Type B pancreatic cell (in vitro differentiated cells): ENCODE measurements at regions not wholly inside any gene's neighbourhood (a gene's known extent, or its start where the extent isn't known, plus 50 kb on each side); places are given as distances from the start of the nearest gene placed in this dataset.

ENCODE experiments used
- DNase-seq: peaks from one replicate; pipeline ENCODE4 v3.0.0; 2021; ENCODE audit warnings: mixed read lengths; ENCODE audit not compliant: unreplicated experiment; ENCODE audit errors: extremely low spot score
- H3K27ac Mint-ChIP-seq: 2 replicates; pipeline ENCODE4 v1.8.0; 2021; ENCODE audit warnings: mild to moderate bottlenecking, mixed read lengths
- H3K27me3 Mint-ChIP-seq: 2 replicates; pipeline ENCODE4 v1.8.0; 2021; ENCODE audit warnings: mixed read lengths
- H3K36me3 Mint-ChIP-seq: 2 replicates; pipeline ENCODE4 v1.8.0; 2021; ENCODE audit warnings: mixed read lengths
- H3K4me1 Mint-ChIP-seq: one replicate; pipeline ENCODE4 v1.8.0; 2021; ENCODE audit warnings: mixed read lengths; ENCODE audit not compliant: unreplicated experiment
- H3K4me3 Mint-ChIP-seq: 2 replicates; pipeline ENCODE4 v1.8.0; 2021; ENCODE audit warnings: mild to moderate bottlenecking, mixed read lengths
- H3K9me3 Mint-ChIP-seq: 2 replicates; pipeline ENCODE4 v1.8.0; 2021; ENCODE audit warnings: mixed read lengths
- CTCF ChIP-seq: fragments of 200-600 bp; sonication (generic); conservative IDR thresholded peaks from 2 replicates; pipeline ENCODE4 v1.5.0; 2021; ENCODE audit warnings: antibody characterized with exemption, mild to moderate bottlenecking

- Mint-ChIP-seq H3K4me3 (no peak overlapping the region), H3K27ac (no peak overlapping the region), H3K27me3 (peaks cover 7% of the 10 kb centered on the region), H3K4me1 (no peaks in the 10 kb centered on the region), H3K9me3 (no peaks in the 10 kb centered on the region), H3K36me3 (no peaks in the 10 kb centered on the region)
- no peak for DNase-seq
- TF ChIP-seq CTCF = no peak
Measured at GRCh38 chr12:105667973-105668743, 337.7 kb downstream of the C12orf75 start.

- no peak for TF ChIP-seq CTCF
- Mint-ChIP-seq H3K27me3 (peaks cover 3% of the 10 kb centered on the region), H3K4me3 (no peak overlapping the region), H3K27ac (no peak overlapping the region), H3K9me3 (no peaks in the 10 kb centered on the region), H3K36me3 (no peaks in the 10 kb centered on the region), H3K4me1 (no peaks in the 10 kb centered on the region)
- DNase-seq = no peak
Measured at GRCh38 chr12:105670672-105671071, 340.2 kb downstream of the C12orf75 start.

DNA sequence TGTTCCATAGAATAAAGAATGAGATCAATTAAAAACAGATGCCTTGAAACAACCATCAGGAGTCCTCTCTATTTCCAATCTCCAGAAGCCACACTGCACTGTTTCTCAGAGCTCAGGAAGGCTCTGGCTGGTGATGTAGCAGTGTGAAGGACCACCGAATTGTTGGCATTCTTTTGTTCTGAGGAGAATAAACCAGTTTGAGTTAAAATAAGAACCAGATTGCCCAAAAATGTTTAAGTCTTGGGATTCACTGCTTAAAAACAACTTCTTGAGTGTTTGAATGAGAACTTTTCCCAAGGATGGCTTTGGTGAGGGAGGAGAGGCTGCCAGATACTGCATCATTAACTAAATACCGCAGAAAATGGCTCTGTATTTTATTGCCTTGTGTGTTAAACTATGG, 341.2 kb downstream of the C12orf75 start:
- H3K27ac Mint-ChIP-seq = no peak overlapping the region
- no peak for TF ChIP-seq CTCF
- H3K4me1 Mint-ChIP-seq = peaks cover 3% of the 10 kb centered on the region
- H3K36me3 Mint-ChIP-seq = no peaks in the 10 kb centered on the region
- H3K4me3 Mint-ChIP-seq = no peak overlapping the region
- DNase-seq = no peak
- H3K27me3 Mint-ChIP-seq = peaks cover 3% of the 10 kb centered on the region
- no peaks in the 10 kb centered on the region for H3K9me3 Mint-ChIP-seq

DNA sequence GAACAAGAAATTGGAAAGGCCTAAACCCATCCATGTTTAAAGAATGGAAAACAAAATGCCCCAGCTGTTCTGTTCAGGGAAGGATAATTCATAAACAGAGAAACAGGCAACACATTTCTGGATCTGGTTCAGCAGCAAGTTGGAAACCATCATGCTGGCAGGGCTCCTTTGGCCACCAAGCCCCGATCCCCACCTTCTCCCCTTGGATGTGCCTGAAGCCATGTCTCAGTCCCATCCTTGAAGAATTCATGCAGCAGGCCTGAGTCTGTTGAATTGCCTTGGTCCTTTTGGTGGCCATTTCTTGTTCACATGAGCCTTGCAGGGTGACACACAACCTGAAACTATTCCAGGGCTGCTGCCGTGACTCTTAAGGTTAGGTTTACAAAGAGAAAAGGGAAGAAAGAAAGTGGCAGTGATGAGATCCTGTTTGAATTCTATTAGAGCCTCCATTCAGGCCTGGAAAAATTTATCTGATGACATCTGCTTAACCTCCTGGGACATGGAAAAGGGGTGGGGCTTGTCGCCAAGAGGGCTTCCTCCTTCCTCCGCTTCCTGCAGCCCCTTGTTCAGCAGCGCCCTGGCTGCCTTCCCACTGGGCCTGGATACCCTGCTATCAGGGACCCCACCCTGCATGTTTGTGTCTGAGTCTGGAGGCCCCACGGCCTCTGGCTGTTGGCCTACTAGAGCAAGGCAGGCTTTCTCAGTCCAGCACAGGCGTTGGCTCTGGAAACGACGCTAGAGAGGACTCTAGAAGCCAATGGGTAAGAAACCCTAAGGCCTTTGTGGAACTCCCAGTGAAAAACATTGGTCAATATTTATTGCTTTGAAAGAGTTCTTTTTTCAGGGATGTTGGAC, 341.9 kb downstream of the C12orf75 start:
- Mint-ChIP-seq H3K4me3 (no peak overlapping the region), H3K4me1 (peaks cover 4% of the 10 kb centered on the region), H3K27me3 (peaks cover under 1% of the 10 kb centered on the region), H3K36me3 (no peaks in the 10 kb centered on the region), H3K27ac (no peak overlapping the region), H3K9me3 (no peaks in the 10 kb centered on the region)
- DNase-seq = no peak
- no peak for TF ChIP-seq CTCF

DNA sequence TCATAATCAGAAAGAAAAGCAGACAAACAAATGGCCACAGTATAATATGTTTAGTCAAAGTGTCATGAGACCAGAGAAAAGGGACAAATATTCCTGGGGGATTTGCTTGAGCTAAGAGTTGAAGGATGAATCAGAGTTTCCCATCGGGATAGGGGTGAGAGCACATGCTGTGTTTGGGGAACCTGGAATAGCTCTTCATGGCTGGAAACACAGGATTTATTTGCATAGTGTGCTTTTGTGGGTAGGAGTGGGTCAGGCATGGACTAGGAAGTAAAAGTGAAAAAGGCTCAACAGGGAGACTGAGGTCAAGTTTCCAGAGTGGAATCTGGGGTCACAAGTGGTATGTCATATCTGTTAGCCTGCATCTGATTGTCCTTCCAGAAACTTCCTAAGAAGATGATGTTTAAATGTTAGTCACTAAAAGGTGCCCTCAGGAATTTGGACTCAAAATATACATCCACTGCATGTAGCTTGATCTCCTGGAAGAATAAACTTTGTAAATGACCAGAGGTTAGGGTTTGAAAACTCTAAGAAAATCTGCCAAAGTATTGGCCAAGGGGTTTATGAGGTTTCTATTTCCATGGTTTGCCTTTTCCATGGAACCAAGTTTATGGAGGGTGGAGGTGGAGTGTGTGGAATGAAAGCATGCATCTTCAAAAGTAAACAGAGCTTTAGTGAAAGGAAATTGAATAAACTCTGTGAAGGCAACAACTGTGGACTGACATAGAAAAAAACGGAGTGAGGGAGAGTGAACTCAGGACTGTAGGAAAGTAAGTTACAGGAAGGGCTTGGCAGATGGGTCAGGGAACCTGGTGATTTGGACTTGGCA, 344.6 kb downstream of the C12orf75 start:
- no peak for DNase-seq
- H3K27me3 Mint-ChIP-seq = no peaks in the 10 kb centered on the region
- no peak overlapping the region for H3K27ac Mint-ChIP-seq
- peaks cover 4% of the 10 kb centered on the region for H3K4me1 Mint-ChIP-seq
- no peak for TF ChIP-seq CTCF
- no peak overlapping the region for H3K4me3 Mint-ChIP-seq
- H3K9me3 Mint-ChIP-seq = no peaks in the 10 kb centered on the region
- H3K36me3 Mint-ChIP-seq = no peaks in the 10 kb centered on the region
